K562 (cell line): ENCODE measurements at regions not wholly inside any gene's neighbourhood (a gene's known extent, or its start where the extent isn't known, plus 50 kb on each side); places are given as distances from the start of the nearest gene placed in this dataset.

Source experiments
- ATAC-seq: fragments of 200-7000 bp; cut with Tn5 transposase; 3 replicates; pipeline ENCODE4 v1.9.1; 2020; ENCODE audit warnings: moderate library complexity
- BruUV-seq: library from RNA; stranded (reverse); fragments of 400-500 nt; replicated peaks from 2 replicates; lab custom pipeline; 2021; lab: Mats Ljungman, UMichigan
- CTCF ChIA-PET: fragments of 300-600 bp; formaldehyde crosslinking; extraction: SDS; loops from one replicate; lab custom pipeline; 2021; ENCODE audit warnings: low intra/inter-chr PET ratio; lab: Yijun Ruan, JAX
- POLR2A ChIA-PET: fragments of 300-600, 350-650 bp; sonication (Branson Sonifier 250); formaldehyde crosslinking; extraction: SDS; loops from one replicate; lab custom pipeline; 2021; ENCODE audit warnings: antibody characterized with exemption, inconsistent platforms; lab: Yijun Ruan, JAX
- DNase-seq, 4 experiments: peaks; one replicate each; pipeline versions ENCODE4 v3.0.0 to v3.0.0-alpha.2; 2011 to 2018; ENCODE audit warnings: low spot score in 3 of 4, mixed read lengths in 3 of 4; ENCODE audit errors: extremely low read depth in 1 of 4
- FAIRE-seq: peaks from 2 replicates; lab custom pipeline; 2011; peaks lifted over from hg19 to GRCh38; lab: Jason Lieb, UNC
- H2AFZ ChIP-seq: 2 replicates; pipeline ENCODE4 v1.6.0; 2011; ENCODE audit warnings: low read depth, low read length, control low read depth, inconsistent platforms
- H3K27ac ChIP-seq: fragments of 200-600 bp; 3 replicates; pipeline ENCODE4 v1.8.0; 2011; ENCODE audit warnings: low read depth, mild to moderate bottlenecking, control low read depth, inconsistent platforms, low read length, moderate library complexity, mixed read lengths; ENCODE audit errors: extremely low read depth
- H3K27me3 ChIP-seq, 2 experiments: fragments of 300-600 bp in 1 of 2; 2 replicates in 1 of 2; 3 replicates in 1 of 2; pipeline versions ENCODE4 v1.6.0 to v1.8.0; 2011; ENCODE audit warnings: inconsistent platforms in 2 of 2, low read length in 2 of 2, mild to moderate bottlenecking in 1 of 2, mixed read lengths in 1 of 2, moderate library complexity in 1 of 2; ENCODE audit not compliant: control insufficient read depth in 2 of 2, insufficient read depth in 2 of 2
- H3K36me3 ChIP-seq: fragments of 300-600 bp; 3 replicates; pipeline ENCODE4 v1.8.0; 2011; ENCODE audit warnings: mild to moderate bottlenecking, low read length, inconsistent platforms; ENCODE audit not compliant: control insufficient read depth, insufficient read depth
- H3K4me1 ChIP-seq, 2 experiments: fragments of 200-600 bp in 1 of 2; replicated peaks in 1 of 2; 2 replicates in 1 of 2; 3 replicates in 1 of 2; pipeline versions ENCODE4 v1.5.1 to v1.8.0; 2011; ENCODE audit warnings: inconsistent platforms in 2 of 2, low read length in 2 of 2, mild to moderate bottlenecking in 1 of 2, mixed read lengths in 1 of 2, moderate library complexity in 1 of 2; ENCODE audit not compliant: control insufficient read depth in 2 of 2, insufficient read depth in 2 of 2
- H3K4me2 ChIP-seq: 2 replicates; pipeline ENCODE4 v1.6.1; 2011; ENCODE audit warnings: low read length, control low read depth, inconsistent platforms, mixed read lengths; ENCODE audit not compliant: insufficient read depth
- H3K4me3 ChIP-seq: fragments of 200-600 bp; sonication (generic), shearing (Covaris generic); 2 replicates; pipeline ENCODE4 v1.5.1; 2016; ENCODE audit warnings: control low read depth, inconsistent platforms
- H3K79me2 ChIP-seq: fragments of 200-600 bp; 3 replicates; pipeline ENCODE4 v1.8.0; 2011; ENCODE audit warnings: low read length, inconsistent platforms; ENCODE audit not compliant: control insufficient read depth, insufficient read depth
- H3K9ac ChIP-seq, 2 experiments: 2 replicates each; pipeline versions ENCODE4 v1.6.0 to v1.6.1; 2011; ENCODE audit warnings: low read depth in 2 of 2, low read length in 2 of 2, control low read depth in 1 of 2, inconsistent platforms in 1 of 2, mild to moderate bottlenecking in 1 of 2, mixed read lengths in 1 of 2; ENCODE audit not compliant: insufficient read depth in 1 of 2
- H3K9me1 ChIP-seq: one replicate; pipeline ENCODE4 v1.6.0; 2011; ENCODE audit warnings: inconsistent platforms, mild to moderate bottlenecking, low read length, moderate library complexity; ENCODE audit not compliant: control insufficient read depth, insufficient read depth
- H3K9me3 ChIP-seq: replicated peaks from 2 replicates; pipeline ENCODE4 v1.5.1; 2011; ENCODE audit warnings: low read depth, low read length, inconsistent platforms; ENCODE audit not compliant: control insufficient read depth, insufficient read depth
- H4K20me1 ChIP-seq: replicated peaks from 2 replicates; pipeline ENCODE4 v1.6.1; 2011; ENCODE audit warnings: low read length, inconsistent platforms, mixed read lengths; ENCODE audit not compliant: control insufficient read depth, insufficient read depth
- REST ChIP-seq, 2 experiments: fragments of 450-650 bp; formaldehyde crosslinking in 1 of 2; IDR thresholded peaks; 2 replicates each; pipeline versions ENCODE4 v1.4.0 to v1.6.1; 2014 to 2020; ENCODE audit warnings: mild to moderate bottlenecking in 2 of 2, borderline replicate concordance in 1 of 2, low read depth in 1 of 2
- SMARCC2 ChIP-seq: fragments of 450-650 bp; IDR thresholded peaks from 2 replicates; pipeline ENCODE4 v1.6.1; 2017; ENCODE audit warnings: antibody characterized with exemption, moderate library complexity, mild to moderate bottlenecking, low read depth
- WGBS: fragments of 100-300 bp; shearing (Covaris generic); methylation state at CpG from one replicate; pipeline ENCODE4 v1.1.6; 2016; ENCODE audit warnings: low coverage, mixed read lengths; ENCODE audit not compliant: insufficient coverage; ENCODE audit errors: missing lambda C conversion rate; 5-methylcytosine and 5-hydroxymethylcytosine counted together
- in situ Hi-C: fragments of 300-500 bp; cut with MboI; formaldehyde crosslinking; loops from 4 replicates; pipeline ENCODE4 v1.15.0; 2018; ENCODE audit warnings: inconsistent platforms, mixed read lengths
- intact Hi-C: fragments of 100-400 bp; cut with micrococcal nuclease; formaldehyde crosslinking; loops from 2 replicates; pipeline ENCODE4 v1.14.2; 2022

GRCh38 chr19:56721714-56722113 lies 50.2 kb upstream of the ZNF835 start:
- no peaks in the 10 kb centered on the region for H3K79me2 ChIP-seq
- no peak overlapping the region for H3K4me3 ChIP-seq
- no peaks in the 10 kb centered on the region for H3K9me1 ChIP-seq
- POLR2A ChIA-PET = no interaction called here
- H3K27me3 ChIP-seq = no peaks in the 10 kb centered on the region
- TF ChIP-seq REST (IDR thresholded peaks at IDR 0.05; ENCODE audit: borderline replicate concordance) (peak; percentile 58), REST (CRISPR knock-in tag; IDR thresholded peaks at IDR 0.05; ENCODE audit: low read depth) (no peak), SMARCC2 (no peak)
- H3K4me1 ChIP-seq = no peaks in the 10 kb centered on the region
- intact Hi-C loops = no loop called here
- DNase-seq (no peak), ATAC-seq (no peak), FAIRE-seq (no peak)
- H4K20me1 ChIP-seq = no peaks in the 10 kb centered on the region
- H3K27ac ChIP-seq = no peak overlapping the region
- H3K9ac ChIP-seq = no peak overlapping the region
- in situ Hi-C loops = no loop called here
- BruUV-seq = no TSS peak
- H3K4me2 ChIP-seq = no peak overlapping the region
- CTCF ChIA-PET = no interaction called here
- no peaks in the 10 kb centered on the region; the same call in 1 of the 2 replicates for H3K9me3 ChIP-seq
- H3K36me3 ChIP-seq = no peaks in the 10 kb centered on the region
- 0% methylated on average over 2 of the region's 2 CpGs for WGBS
- H2AFZ ChIP-seq = no peak overlapping the region
